ENCODE measurements at regions not wholly inside any gene's neighbourhood (a gene's known extent, or its start where the extent isn't known, plus 50 kb on each side); places are given as distances from the start of the nearest gene placed in this dataset.

- H2AFZ ChIP-seq, result no peak overlapping the region; the same call in 1 of the 2 replicates
- ATAC-seq, result no peak
- no peaks in the 10 kb centered on the region for H4K20me1 ChIP-seq (replicated peaks; ENCODE audit: insufficient read depth)
Measured at GRCh38 chr6:22401932-22402331, 105.1 kb upstream of the PRL start.

More at GRCh38 chr6:22401932-22402331, 105.1 kb upstream of the PRL start:
- no peak overlapping the region for H3K27ac ChIP-seq (ENCODE audit: low read depth)
- Mint-ChIP-seq H3K27ac (no peak overlapping the region), H3K9me3 (no peaks in the 10 kb centered on the region), H3K4me1 (peaks cover 3% of the 10 kb centered on the region; the same call in 2 of the 3 replicates), H3K27me3 (ENCODE audit: insufficient read depth, low read depth, poor library complexity) (no peaks in the 10 kb centered on the region), H3K4me3 (no peak overlapping the region), H3K36me3 (ENCODE audit: low read depth) (no peaks in the 10 kb centered on the region; the same call in 2 of the 3 replicates)
- no peaks in the 10 kb centered on the region for H3K36me3 ChIP-seq (ENCODE audit: insufficient read depth)
- no peak overlapping the region for H3K4me2 ChIP-seq
- TF ChIP-seq, protein P1, sequence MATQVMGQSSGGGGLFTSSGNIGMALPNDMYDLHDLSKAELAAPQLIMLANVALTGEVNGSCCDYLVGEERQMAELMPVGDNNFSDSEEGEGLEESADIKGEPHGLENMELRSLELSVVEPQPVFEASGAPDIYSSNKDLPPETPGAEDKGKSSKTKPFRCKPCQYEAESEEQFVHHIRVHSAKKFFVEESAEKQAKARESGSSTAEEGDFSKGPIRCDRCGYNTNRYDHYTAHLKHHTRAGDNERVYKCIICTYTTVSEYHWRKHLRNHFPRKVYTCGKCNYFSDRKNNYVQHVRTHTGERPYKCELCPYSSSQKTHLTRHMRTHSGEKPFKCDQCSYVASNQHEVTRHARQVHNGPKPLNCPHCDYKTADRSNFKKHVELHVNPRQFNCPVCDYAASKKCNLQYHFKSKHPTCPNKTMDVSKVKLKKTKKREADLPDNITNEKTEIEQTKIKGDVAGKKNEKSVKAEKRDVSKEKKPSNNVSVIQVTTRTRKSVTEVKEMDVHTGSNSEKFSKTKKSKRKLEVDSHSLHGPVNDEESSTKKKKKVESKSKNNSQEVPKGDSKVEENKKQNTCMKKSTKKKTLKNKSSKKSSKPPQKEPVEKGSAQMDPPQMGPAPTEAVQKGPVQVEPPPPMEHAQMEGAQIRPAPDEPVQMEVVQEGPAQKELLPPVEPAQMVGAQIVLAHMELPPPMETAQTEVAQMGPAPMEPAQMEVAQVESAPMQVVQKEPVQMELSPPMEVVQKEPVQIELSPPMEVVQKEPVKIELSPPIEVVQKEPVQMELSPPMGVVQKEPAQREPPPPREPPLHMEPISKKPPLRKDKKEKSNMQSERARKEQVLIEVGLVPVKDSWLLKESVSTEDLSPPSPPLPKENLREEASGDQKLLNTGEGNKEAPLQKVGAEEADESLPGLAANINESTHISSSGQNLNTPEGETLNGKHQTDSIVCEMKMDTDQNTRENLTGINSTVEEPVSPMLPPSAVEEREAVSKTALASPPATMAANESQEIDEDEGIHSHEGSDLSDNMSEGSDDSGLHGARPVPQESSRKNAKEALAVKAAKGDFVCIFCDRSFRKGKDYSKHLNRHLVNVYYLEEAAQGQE (IDR thresholded peaks at IDR 0.05; ENCODE audit: unreplicated experiment), result no peak
- no peak for TF ChIP-seq CTCF (conservative IDR thresholded peaks at IDR 0.05; ENCODE audit: low read depth in 2 of 2)
- no peak for TF ChIP-seq STAT1 (IDR thresholded peaks at IDR 0.05; ENCODE audit: unreplicated experiment)
- TF ChIP-seq, protein P2, sequence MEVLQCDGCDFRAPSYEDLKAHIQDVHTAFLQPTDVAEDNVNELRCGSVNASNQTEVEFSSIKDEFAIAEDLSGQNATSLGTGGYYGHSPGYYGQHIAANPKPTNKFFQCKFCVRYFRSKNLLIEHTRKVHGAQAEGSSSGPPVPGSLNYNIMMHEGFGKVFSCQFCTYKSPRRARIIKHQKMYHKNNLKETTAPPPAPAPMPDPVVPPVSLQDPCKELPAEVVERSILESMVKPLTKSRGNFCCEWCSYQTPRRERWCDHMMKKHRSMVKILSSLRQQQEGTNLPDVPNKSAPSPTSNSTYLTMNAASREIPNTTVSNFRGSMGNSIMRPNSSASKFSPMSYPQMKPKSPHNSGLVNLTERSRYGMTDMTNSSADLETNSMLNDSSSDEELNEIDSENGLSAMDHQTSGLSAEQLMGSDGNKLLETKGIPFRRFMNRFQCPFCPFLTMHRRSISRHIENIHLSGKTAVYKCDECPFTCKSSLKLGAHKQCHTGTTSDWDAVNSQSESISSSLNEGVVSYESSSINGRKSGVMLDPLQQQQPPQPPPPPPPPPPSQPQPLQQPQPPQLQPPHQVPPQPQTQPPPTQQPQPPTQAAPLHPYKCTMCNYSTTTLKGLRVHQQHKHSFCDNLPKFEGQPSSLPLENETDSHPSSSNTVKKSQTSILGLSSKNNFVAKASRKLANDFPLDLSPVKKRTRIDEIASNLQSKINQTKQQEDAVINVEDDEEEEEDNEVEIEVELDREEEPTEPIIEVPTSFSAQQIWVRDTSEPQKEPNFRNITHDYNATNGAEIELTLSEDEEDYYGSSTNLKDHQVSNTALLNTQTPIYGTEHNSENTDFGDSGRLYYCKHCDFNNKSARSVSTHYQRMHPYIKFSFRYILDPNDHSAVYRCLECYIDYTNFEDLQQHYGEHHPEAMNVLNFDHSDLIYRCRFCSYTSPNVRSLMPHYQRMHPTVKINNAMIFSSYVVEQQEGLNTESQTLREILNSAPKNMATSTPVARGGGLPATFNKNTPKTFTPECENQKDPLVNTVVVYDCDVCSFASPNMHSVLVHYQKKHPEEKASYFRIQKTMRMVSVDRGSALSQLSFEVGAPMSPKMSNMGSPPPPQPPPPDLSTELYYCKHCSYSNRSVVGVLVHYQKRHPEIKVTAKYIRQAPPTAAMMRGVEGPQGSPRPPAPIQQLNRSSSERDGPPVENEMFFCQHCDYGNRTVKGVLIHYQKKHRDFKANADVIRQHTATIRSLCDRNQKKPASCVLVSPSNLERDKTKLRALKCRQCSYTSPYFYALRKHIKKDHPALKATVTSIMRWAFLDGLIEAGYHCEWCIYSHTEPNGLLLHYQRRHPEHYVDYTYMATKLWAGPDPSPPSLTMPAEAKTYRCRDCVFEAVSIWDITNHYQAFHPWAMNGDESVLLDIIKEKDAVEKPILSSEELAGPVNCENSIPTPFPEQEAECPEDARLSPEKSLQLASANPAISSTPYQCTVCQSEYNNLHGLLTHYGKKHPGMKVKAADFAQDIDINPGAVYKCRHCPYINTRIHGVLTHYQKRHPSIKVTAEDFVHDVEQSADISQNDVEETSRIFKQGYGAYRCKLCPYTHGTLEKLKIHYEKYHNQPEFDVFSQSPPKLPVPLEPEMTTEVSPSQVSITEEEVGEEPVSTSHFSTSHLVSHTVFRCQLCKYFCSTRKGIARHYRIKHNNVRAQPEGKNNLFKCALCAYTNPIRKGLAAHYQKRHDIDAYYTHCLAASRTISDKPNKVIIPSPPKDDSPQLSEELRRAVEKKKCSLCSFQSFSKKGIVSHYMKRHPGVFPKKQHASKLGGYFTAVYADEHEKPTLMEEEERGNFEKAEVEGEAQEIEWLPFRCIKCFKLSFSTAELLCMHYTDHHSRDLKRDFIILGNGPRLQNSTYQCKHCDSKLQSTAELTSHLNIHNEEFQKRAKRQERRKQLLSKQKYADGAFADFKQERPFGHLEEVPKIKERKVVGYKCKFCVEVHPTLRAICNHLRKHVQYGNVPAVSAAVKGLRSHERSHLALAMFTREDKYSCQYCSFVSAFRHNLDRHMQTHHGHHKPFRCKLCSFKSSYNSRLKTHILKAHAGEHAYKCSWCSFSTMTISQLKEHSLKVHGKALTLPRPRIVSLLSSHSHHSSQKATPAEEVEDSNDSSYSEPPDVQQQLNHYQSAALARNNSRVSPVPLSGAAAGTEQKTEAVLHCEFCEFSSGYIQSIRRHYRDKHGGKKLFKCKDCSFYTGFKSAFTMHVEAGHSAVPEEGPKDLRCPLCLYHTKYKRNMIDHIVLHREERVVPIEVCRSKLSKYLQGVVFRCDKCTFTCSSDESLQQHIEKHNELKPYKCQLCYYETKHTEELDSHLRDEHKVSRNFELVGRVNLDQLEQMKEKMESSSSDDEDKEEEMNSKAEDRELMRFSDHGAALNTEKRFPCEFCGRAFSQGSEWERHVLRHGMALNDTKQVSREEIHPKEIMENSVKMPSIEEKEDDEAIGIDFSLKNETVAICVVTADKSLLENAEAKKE (CRISPR knock-in tag; IDR thresholded peaks at IDR 0.05), result no peak
- no peak for TF ChIP-seq POLR2AphosphoS5 (IDR thresholded peaks at IDR 0.05; ENCODE audit: low read depth)
- no peak for TF ChIP-seq EZH2phosphoT487 (IDR thresholded peaks at IDR 0.05; ENCODE audit: unreplicated experiment)
- TF ChIP-seq ETS1 (IDR thresholded peaks at IDR 0.05), result no peak
- TF ChIP-seq CREB1 (CRISPR knock-in tag; IDR thresholded peaks at IDR 0.05; ENCODE audit: low read depth), result no peak
- no peak for TF ChIP-seq EZH2 (IDR thresholded peaks at IDR 0.05; ENCODE audit: low read depth, unreplicated experiment)
- no peak for TF ChIP-seq NANOG (IDR thresholded peaks at IDR 0.05; ENCODE audit: borderline replicate concordance)
- no peak for TF ChIP-seq ZNF114 (CRISPR knock-in tag; IDR thresholded peaks at IDR 0.05)
- no peak for TF ChIP-seq ZNF331 (CRISPR knock-in tag; IDR thresholded peaks at IDR 0.05; ENCODE audit: low read depth)
- TF ChIP-seq JUNB (IDR thresholded peaks at IDR 0.05; ENCODE audit: unreplicated experiment), result no peak
- H3F3A ChIP-seq (replicated peaks; ENCODE audit: low read depth), result no peaks in the 10 kb centered on the region
- no peaks in the 10 kb centered on the region for H3K79me2 ChIP-seq (replicated peaks; ENCODE audit: insufficient read depth)
- no peaks in the 10 kb centered on the region for H3K27me3 ChIP-seq (ENCODE audit: insufficient read depth)
- H3K9me2 ChIP-seq (ENCODE audit: insufficient read depth), result peaks cover 7% of the 10 kb centered on the region; the same call in 1 of the 2 replicates
- no peak for DNase-seq (ENCODE audit: low spot score)
- no peak overlapping the region for H3K4me3 ChIP-seq
- H3K4me1 ChIP-seq (ENCODE audit: insufficient read depth), result peaks cover 2% of the 10 kb centered on the region; the same call in 1 of the 2 replicates

All from GM23338 (cell line).